HCT116 (cell line): ENCODE measurements at regions not wholly inside any gene's neighbourhood (a gene's known extent, or its start where the extent isn't known, plus 50 kb on each side); places are given as distances from the start of the nearest gene placed in this dataset.

Source experiments
- ATAC-seq: fragments of 200-7000 bp; cut with Tn5 transposase; 2 replicates; pipeline ENCODE4 v1.9.1; 2020; ENCODE audit warnings: mild to moderate bottlenecking, moderate library complexity
- BruUV-seq: library from RNA; stranded (reverse); fragments of 400-500 nt; replicated peaks from 2 replicates; lab custom pipeline; 2021; lab: Mats Ljungman, UMichigan
- CTCF ChIA-PET: fragments of 300-600 bp; sonication (Branson Sonifier 250); formaldehyde crosslinking; loops from one replicate; lab custom pipeline; 2021; ENCODE audit warnings: antibody characterized with exemption; lab: Charles Lee
- POLR2A ChIA-PET: fragments of 300-600, 350-600 bp; sonication (Branson Sonifier 250); formaldehyde crosslinking; loops from one replicate; lab custom pipeline; 2021; ENCODE audit warnings: antibody characterized with exemption; lab: Charles Lee
- RAD21 ChIA-PET, 2 experiments: fragments of 300-600 bp; sonication (Branson Sonifier 250); formaldehyde crosslinking; loops; one replicate each; lab custom pipeline; 2023; ENCODE audit warnings: low total read pairs in 2 of 2; ENCODE audit not compliant: uncharacterized antibody in 2 of 2, unreplicated experiment in 2 of 2, low non-redundant PET in 1 of 2; lab: Charles Lee
- DNase-seq: peaks from one replicate; pipeline ENCODE4 v3.0.0-alpha.2; 2010; ENCODE audit warnings: low read depth, low spot score
- H2AFZ ChIP-seq: fragments of 200-600 bp; shearing (Covaris generic), sonication (generic); 2 replicates; pipeline ENCODE4 v1.6.1; 2017; ENCODE audit warnings: low read depth, mixed run types, mixed read lengths, antibody characterized with exemption, low read length; ENCODE audit not compliant: poor library complexity, severe bottlenecking
- H3K27ac ChIP-seq: 2 replicates; pipeline ENCODE4 v1.5.1; 2012; ENCODE audit warnings: low read depth, low read length
- H3K27me3 ChIP-seq: fragments of 200-600 bp; sonication (generic); 2 replicates; pipeline ENCODE4 v1.6.1; 2016; ENCODE audit warnings: mixed run types, low read length, mixed read lengths; ENCODE audit not compliant: insufficient read depth
- H3K36me3 ChIP-seq, 2 experiments: fragments of 200-500 bp in 1 of 2; fragments of 200-600 bp in 1 of 2; sonication (Bioruptor generic) in 1 of 2; sonication (generic) in 1 of 2; 2 replicates each; pipeline versions ENCODE4 v1.5.1 to v1.6.1; 2014 to 2016; ENCODE audit warnings: low read length in 2 of 2, inconsistent platforms in 1 of 2, mixed read lengths in 1 of 2, mixed run types in 1 of 2; ENCODE audit not compliant: insufficient read depth in 2 of 2, control insufficient read depth in 1 of 2
- H3K4me1 ChIP-seq, 2 experiments: fragments of 200-600 bp in 1 of 2; sonication (generic) in 1 of 2; 2 replicates each; pipeline versions ENCODE4 v1.5.1 to v1.6.1; 2012 to 2017; ENCODE audit warnings: low read length in 2 of 2, inconsistent platforms in 1 of 2, mild to moderate bottlenecking in 1 of 2, mixed read lengths in 1 of 2, mixed run types in 1 of 2, moderate library complexity in 1 of 2; ENCODE audit not compliant: insufficient read depth in 2 of 2, control insufficient read depth in 1 of 2
- H3K4me2 ChIP-seq: fragments of 200-600 bp; sonication (generic); 2 replicates; pipeline ENCODE4 v1.6.1; 2017; ENCODE audit warnings: mixed run types, low read length, mixed read lengths
- H3K4me3 ChIP-seq, 2 experiments: fragments of 200-600 bp in 1 of 2; sonication (generic) in 1 of 2; replicated peaks in 1 of 2; 2 replicates each; pipeline ENCODE4 v1.5.1; 2011 to 2016; ENCODE audit warnings: low read length in 2 of 2, control low read depth in 1 of 2, low read depth in 1 of 2, mild to moderate bottlenecking in 1 of 2, mixed read lengths in 1 of 2, mixed run types in 1 of 2
- H3K79me2 ChIP-seq: fragments of 200-600 bp; sonication (generic); 2 replicates; pipeline ENCODE4 v1.6.1; 2017; ENCODE audit warnings: mild to moderate bottlenecking, mixed run types, low read length, moderate library complexity, mixed read lengths; ENCODE audit not compliant: insufficient read depth
- H3K9ac ChIP-seq: fragments of 200-600 bp; sonication (generic); 2 replicates; pipeline ENCODE4 v1.6.1; 2016; ENCODE audit warnings: low read length, mixed read lengths
- H3K9me2 ChIP-seq: fragments of 200-600 bp; sonication (generic), shearing (Covaris generic); 2 replicates; pipeline ENCODE4 v1.6.1; 2017; ENCODE audit warnings: mixed run types, mild to moderate bottlenecking, moderate library complexity; ENCODE audit not compliant: insufficient read depth
- H3K9me3 ChIP-seq, 2 experiments: fragments of 200-500 bp in 1 of 2; fragments of 200-600 bp in 1 of 2; sonication (Bioruptor generic) in 1 of 2; sonication (generic) in 1 of 2; 2 replicates each; pipeline ENCODE4 v1.6.1; 2014 to 2017; ENCODE audit warnings: low read length in 2 of 2, mixed read lengths in 2 of 2, inconsistent platforms in 1 of 2, low read depth in 1 of 2, mild to moderate bottlenecking in 1 of 2, mixed run types in 1 of 2, moderate library complexity in 1 of 2; ENCODE audit not compliant: control insufficient read depth in 1 of 2, insufficient read depth in 1 of 2
- H4K20me1 ChIP-seq: fragments of 200-600 bp; sonication (generic), shearing (Covaris generic); 2 replicates; pipeline ENCODE4 v1.6.1; 2017; ENCODE audit warnings: mixed run types, mild to moderate bottlenecking, moderate library complexity; ENCODE audit not compliant: insufficient read depth
- CBX3 ChIP-seq: IDR thresholded peaks from 2 replicates; pipeline ENCODE4 v1.6.1; 2012; ENCODE audit warnings: low read depth
- CEBPB ChIP-seq: IDR thresholded peaks from 2 replicates; pipeline ENCODE4 v1.6.1; 2012; ENCODE audit warnings: low read depth
- CTCF ChIP-seq, 3 experiments: fragments of 200-600 bp in 1 of 3; sonication (generic) in 1 of 3; IDR thresholded peaks in 2 of 3; conservative IDR thresholded peaks in 1 of 3; 2 replicates each; pipeline ENCODE4 v1.5.1; 2012 to 2017; ENCODE audit warnings: low read depth in 2 of 3, low read length in 2 of 3, antibody characterized with exemption in 1 of 3, borderline replicate concordance in 1 of 3, control low read depth in 1 of 3, mild to moderate bottlenecking in 1 of 3, mixed read lengths in 1 of 3, mixed run types in 1 of 3, moderate library complexity in 1 of 3; ENCODE audit not compliant: insufficient read depth in 1 of 3
- EZH2 ChIP-seq: fragments of 200-600 bp; sonication (generic); IDR thresholded peaks from 2 replicates; pipeline ENCODE4 v1.6.1; 2017; ENCODE audit warnings: antibody characterized with exemption, mixed run types
- EZH2phosphoT487 ChIP-seq: fragments of 200-600 bp; IDR thresholded peaks from 2 replicates; pipeline ENCODE4 v1.6.1; 2018; ENCODE audit warnings: antibody characterized with exemption, borderline replicate concordance
- FOSL1 ChIP-seq: IDR thresholded peaks from 2 replicates; pipeline ENCODE4 v1.6.1; 2012; ENCODE audit warnings: low read depth
- JUND ChIP-seq: IDR thresholded peaks from 2 replicates; pipeline ENCODE4 v1.6.1; 2012
- POLR2A ChIP-seq: IDR thresholded peaks from 2 replicates; pipeline ENCODE4 v1.7.0; 2011; ENCODE audit warnings: borderline replicate concordance; ENCODE audit not compliant: insufficient read depth, insufficient read length; ENCODE audit errors: extremely low read depth
- REST ChIP-seq: IDR thresholded peaks from 2 replicates; pipeline ENCODE4 v1.6.1; 2012; ENCODE audit warnings: low read depth
- SIN3A ChIP-seq: IDR thresholded peaks from 2 replicates; pipeline ENCODE4 v1.6.1; 2012; ENCODE audit warnings: low read depth
- SP1 ChIP-seq: IDR thresholded peaks from 2 replicates; pipeline ENCODE4 v1.6.1; 2012; ENCODE audit warnings: low read depth
- SRF ChIP-seq: IDR thresholded peaks from 2 replicates; pipeline ENCODE4 v1.6.1; 2012; ENCODE audit warnings: low read depth
- YY1 ChIP-seq: IDR thresholded peaks from 2 replicates; pipeline ENCODE4 v1.6.1; 2011; ENCODE audit warnings: low read length, low read depth, moderate library complexity, mild to moderate bottlenecking; ENCODE audit not compliant: insufficient replicate concordance; ENCODE audit errors: extremely low read depth
- ZBTB33 ChIP-seq: IDR thresholded peaks from 2 replicates; pipeline ENCODE4 v1.6.1; 2011; ENCODE audit warnings: mild to moderate bottlenecking, low read length, moderate library complexity; ENCODE audit not compliant: insufficient replicate concordance; ENCODE audit errors: extremely low read depth
- ZNF274 ChIP-seq: fragments of 200-500 bp; sonication (Bioruptor generic); IDR thresholded peaks from 2 replicates; pipeline ENCODE4 v1.6.1; 2014; ENCODE audit warnings: mild to moderate bottlenecking, low read depth, low read length, inconsistent platforms
- intact Hi-C: fragments of 100-400 bp; cut with micrococcal nuclease; formaldehyde crosslinking; loops from 2 replicates; pipeline ENCODE4 v1.10.0; 2022

GRCh38 chrX:46208225-46208854 lies 336.9 kb downstream of the ZNF674 start:
- peaks cover 24 to 46% of the 10 kb centered on the region in 2 experiments for H3K4me1 ChIP-seq
- CTCF ChIA-PET = no interaction called here
- POLR2A ChIA-PET = no interaction called here
- TF ChIP-seq EZH2 (no peak), EZH2phosphoT487 (no peak), CBX3 (no peak), REST (no peak), ZNF274 (no peak), SP1 (peak; percentile 18; the same call in 1 of the 2 replicates), CTCF (IDR thresholded peaks at IDR 0.05 in 2 of 3, conservative IDR thresholded peaks at IDR 0.05 in 1 of 3; ENCODE audit: borderline replicate concordance in 1 of 3, insufficient read depth in 1 of 3, low read depth in 2 of 3, low read length in 2 of 3) (no peak), JUND (no peak), CEBPB (0 out of 2 replicates have a peak, but pooled peaks have one; percentile 14), YY1 (no peak), SIN3A (no peak), POLR2A (no peak), SRF (no peak), ZBTB33 (no peak), FOSL1 (no peak)
- H3K9ac ChIP-seq = 0 out of 2 replicates have a peak overlapping the region, but pooled peaks have one; percentile 10
- H3K27ac ChIP-seq = peak overlapping the region; percentile 61; the same call in 1 of the 2 replicates
- H3K4me3 ChIP-seq = no peak overlapping the region
- no peak overlapping the region for H2AFZ ChIP-seq
- no peaks in the 10 kb centered on the region for H3K9me2 ChIP-seq
- H3K36me3 ChIP-seq = no peaks in the 10 kb centered on the region
- RAD21 ChIA-PET = no interaction called here
- DNase-seq = no peak
- no peaks in the 10 kb centered on the region for H3K79me2 ChIP-seq
- intact Hi-C loops = no loop called here
- no peak for ATAC-seq
- H3K27me3 ChIP-seq = no peaks in the 10 kb centered on the region
- BruUV-seq = no TSS peak
- no peaks in the 10 kb centered on the region for H4K20me1 ChIP-seq
- H3K4me2 ChIP-seq = peak overlapping the region; percentile 49
- no peaks in the 10 kb centered on the region for H3K9me3 ChIP-seq
